Stimulated activated effector memory CD8-positive, alpha-beta T cell treated with anti-CD3 and anti-CD28 coated beads, Interleukin-12 subunit alpha, Interleukin-12 subunit beta, amount 100 ng/mL, for 72 hours (primary cell): ENCODE measurements at regions not wholly inside any gene's neighbourhood (a gene's known extent, or its start where the extent isn't known, plus 50 kb on each side); places are given as distances from the start of the nearest gene placed in this dataset.

Experiments
- ATAC-seq: fragments of 150-1000 bp; cut with Tn5 transposase; 2 replicates; pipeline ENCODE4 v1.10.0; 2021
- DNase-seq, 2 donors: peaks; one replicate each; pipeline ENCODE4 v3.0.0; 2021 to 2022; ENCODE audit warnings: low spot score in 2 of 2
- H3K27ac Mint-ChIP-seq: one replicate; pipeline ENCODE4 v1.8.0; 2022; ENCODE audit warnings: mild to moderate bottlenecking, mixed read lengths
- H3K36me3 Mint-ChIP-seq: one replicate; pipeline ENCODE4 v1.8.0; 2022; ENCODE audit warnings: mild to moderate bottlenecking, mixed read lengths
- H3K4me1 Mint-ChIP-seq: one replicate; pipeline ENCODE4 v1.8.0; 2022; ENCODE audit warnings: mixed read lengths
- H3K4me3 Mint-ChIP-seq: one replicate; pipeline ENCODE4 v1.8.0; 2022; ENCODE audit warnings: mild to moderate bottlenecking, mixed read lengths
- H3K9me3 Mint-ChIP-seq: one replicate; pipeline ENCODE4 v1.8.0; 2022; ENCODE audit warnings: mixed read lengths

DNA sequence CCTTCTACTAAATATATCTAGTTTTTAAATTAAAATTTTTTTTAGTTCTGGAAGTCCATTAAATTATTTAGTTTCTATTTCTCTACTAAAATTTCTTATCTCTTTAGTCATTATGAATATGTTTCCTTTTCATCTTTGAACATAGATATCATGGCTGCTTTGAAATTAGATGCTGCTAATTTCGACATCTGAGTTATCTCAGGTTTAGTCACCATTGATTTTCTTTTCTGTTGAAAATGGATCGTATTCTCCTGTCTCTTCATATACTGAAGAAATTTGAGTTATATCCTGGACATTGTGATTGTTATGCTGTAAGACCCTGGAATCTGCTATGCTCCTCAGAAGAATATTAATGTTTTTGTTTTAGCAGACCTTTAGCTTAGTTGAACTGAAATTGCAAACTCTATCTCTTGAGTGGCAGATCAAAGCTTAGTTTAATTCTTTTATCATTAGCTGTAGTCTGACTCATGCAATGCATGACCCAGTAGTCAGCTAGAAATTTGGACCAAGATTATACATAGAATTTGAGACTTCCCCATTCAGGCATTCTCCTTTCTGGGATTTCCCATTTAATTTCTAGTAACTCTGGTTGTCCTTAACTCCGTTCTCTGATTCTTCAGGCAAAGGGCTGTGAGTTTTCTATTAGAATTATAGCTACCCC lies 439.8 kb upstream of the IL12A start:
- no peaks in the 10 kb centered on the region for H3K4me1 Mint-ChIP-seq
- H3K4me3 Mint-ChIP-seq, result no peak overlapping the region
- no peak for ATAC-seq
- no peak overlapping the region for H3K27ac Mint-ChIP-seq
- H3K36me3 Mint-ChIP-seq, result no peaks in the 10 kb centered on the region
- H3K9me3 Mint-ChIP-seq, result peaks cover 6% of the 10 kb centered on the region
- DNase-seq, result no peak

DNA sequence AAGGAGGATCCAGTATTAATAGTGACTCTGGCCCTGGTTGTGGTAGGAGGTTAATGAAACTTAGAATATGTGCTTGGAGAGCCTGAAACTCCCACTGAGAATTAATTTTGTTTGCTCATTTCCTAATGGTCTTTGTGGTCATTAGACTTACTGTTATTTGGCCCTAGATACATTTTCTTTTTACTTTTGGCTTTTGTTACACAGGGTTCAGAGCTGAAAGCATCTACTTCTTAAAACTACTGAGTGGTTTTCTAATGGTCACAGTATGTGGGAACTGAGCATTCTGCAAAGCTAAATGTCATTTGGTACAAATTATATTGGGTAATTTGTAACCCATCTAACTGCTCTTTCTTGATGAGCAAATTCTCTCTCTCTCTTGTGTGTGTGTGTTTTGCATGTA lies 433.4 kb upstream of the IL12A start:
- no peak for ATAC-seq
- H3K36me3 Mint-ChIP-seq, result no peaks in the 10 kb centered on the region
- no peaks in the 10 kb centered on the region for H3K4me1 Mint-ChIP-seq
- no peak overlapping the region for H3K27ac Mint-ChIP-seq
- H3K4me3 Mint-ChIP-seq, result no peak overlapping the region
- no peak for DNase-seq
- H3K9me3 Mint-ChIP-seq, result peaks cover 6% of the 10 kb centered on the region

DNA sequence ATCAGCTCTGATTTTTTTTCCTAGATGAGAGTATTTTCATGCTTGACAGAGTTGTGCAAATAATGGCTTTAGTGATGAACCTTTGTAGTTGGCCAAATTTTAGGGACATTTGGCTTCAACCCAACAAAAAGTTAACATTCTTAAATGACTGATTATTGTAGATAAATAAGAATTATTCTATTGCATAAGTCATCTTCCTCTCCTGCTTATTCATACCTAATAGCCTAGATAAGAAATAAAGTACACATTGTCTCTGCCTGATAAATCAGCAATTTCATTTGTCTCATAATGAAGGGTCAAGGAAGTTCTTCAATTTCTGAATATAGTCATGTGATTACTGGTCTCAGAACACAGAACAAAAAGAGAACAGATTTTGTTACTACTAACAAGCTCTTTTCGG lies 428.9 kb upstream of the IL12A start:
- Mint-ChIP-seq H3K36me3 (no peaks in the 10 kb centered on the region), H3K4me1 (no peaks in the 10 kb centered on the region), H3K27ac (no peak overlapping the region), H3K9me3 (peaks cover 14% of the 10 kb centered on the region), H3K4me3 (no peak overlapping the region)
- ATAC-seq, result no peak
- DNase-seq, result no peak

DNA sequence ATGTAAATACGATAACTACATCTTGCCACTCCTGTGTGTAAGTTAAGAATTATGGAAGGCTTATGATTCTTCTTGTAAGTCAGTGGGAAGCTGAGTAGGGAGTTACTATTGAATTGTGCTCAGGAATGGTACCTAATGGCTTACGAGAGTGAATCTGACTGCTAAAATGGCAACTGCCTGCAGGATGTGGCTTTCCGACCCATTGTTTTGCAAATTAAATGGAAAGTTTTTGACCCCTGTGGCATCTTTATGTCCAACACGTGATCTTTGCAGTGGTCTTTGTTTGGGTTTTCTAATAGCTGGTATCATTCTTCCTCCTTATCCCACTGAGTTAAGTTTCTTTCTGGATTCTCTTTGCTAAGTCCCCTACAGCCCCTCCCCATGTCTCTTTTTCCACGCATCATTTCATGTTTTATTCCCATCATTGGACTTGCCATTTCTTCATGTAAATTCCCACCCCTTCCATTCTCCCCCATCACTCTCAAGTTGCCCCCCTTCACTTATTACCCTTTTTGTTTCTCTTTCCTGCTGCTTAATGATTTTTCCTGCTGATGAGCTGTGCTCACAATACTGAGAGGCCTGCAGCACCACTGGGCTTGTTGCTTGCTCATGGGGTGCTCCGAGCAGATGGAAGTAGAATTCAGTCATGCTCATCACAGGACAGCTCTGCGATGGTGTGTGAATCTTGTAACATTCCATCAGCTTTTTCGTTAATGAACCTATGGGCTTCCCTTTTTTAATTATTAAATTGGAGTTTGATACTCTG lies 428.2 kb upstream of the IL12A start:
- no peak for DNase-seq
- Mint-ChIP-seq H3K4me3 (no peak overlapping the region), H3K9me3 (peaks cover 15% of the 10 kb centered on the region), H3K36me3 (no peaks in the 10 kb centered on the region), H3K27ac (no peak overlapping the region), H3K4me1 (no peaks in the 10 kb centered on the region)
- ATAC-seq, result no peak

DNA sequence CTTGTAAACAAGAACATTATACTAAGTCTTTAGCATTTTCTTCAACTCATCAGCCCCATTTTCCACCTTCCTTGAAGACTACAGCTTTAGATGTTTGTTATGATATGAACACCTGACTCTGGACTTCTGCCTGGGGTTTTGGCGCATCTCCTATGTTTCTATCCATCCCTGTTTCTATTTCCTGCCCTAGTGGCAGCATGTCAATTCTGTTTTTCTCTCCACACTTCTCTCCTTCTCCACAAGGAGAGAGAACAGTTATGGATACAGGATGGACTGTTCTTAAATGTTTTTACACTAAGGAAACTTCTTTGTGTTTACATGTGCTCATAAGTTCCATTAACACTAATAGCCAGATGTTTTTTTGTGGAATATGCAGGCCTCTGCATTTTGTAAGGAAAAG lies 423.3 kb upstream of the IL12A start:
- Mint-ChIP-seq H3K4me3 (no peak overlapping the region), H3K27ac (no peak overlapping the region), H3K36me3 (no peaks in the 10 kb centered on the region), H3K4me1 (no peaks in the 10 kb centered on the region), H3K9me3 (peaks cover 14% of the 10 kb centered on the region)
- DNase-seq (no peak), ATAC-seq (no peak)

DNA sequence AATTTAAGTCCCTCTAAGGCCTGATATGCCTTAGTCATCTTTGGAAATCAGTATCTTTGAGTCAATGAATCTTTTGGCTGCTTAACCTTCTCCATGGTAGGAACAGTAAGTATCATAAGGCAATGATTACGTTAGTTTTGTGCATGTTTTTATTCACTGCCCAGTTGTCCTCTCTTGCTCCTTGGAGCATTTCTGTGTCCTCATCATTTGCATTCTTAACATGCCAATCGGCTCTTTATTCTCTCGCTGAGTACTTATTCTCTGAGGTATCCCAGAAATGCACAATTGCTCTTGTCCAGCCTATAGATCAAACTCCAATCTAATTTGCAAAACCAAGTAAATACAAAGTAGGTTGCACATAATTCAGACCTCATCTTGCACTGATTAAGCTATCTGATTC lies 405.0 kb upstream of the IL12A start:
- DNase-seq, result no peak
- Mint-ChIP-seq H3K27ac (no peak overlapping the region), H3K9me3 (no peaks in the 10 kb centered on the region), H3K4me3 (no peak overlapping the region), H3K36me3 (no peaks in the 10 kb centered on the region), H3K4me1 (no peaks in the 10 kb centered on the region)
- ATAC-seq, result no peak

DNA sequence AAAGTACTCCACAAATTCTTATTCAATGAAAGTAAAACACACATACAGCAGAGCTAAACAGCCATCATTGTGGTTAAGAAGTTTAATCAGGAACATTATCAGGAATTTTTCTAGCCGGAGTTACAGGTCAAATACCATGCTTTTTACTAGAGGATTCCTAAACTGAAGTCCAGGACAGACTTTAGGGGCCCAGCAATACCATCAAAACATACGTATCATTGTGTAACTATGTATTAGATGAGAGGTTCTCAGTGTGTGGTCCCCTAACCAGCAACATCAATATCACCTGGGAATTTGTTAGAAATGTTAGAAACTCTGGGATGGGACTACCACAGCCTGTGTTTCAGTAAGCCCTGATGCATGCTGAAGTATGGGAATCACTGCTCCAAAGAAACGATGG lies 404.2 kb upstream of the IL12A start:
- ATAC-seq, result no peak
- Mint-ChIP-seq H3K9me3 (no peaks in the 10 kb centered on the region), H3K4me3 (no peak overlapping the region), H3K36me3 (no peaks in the 10 kb centered on the region), H3K4me1 (no peaks in the 10 kb centered on the region), H3K27ac (no peak overlapping the region)
- DNase-seq, result no peak

DNA sequence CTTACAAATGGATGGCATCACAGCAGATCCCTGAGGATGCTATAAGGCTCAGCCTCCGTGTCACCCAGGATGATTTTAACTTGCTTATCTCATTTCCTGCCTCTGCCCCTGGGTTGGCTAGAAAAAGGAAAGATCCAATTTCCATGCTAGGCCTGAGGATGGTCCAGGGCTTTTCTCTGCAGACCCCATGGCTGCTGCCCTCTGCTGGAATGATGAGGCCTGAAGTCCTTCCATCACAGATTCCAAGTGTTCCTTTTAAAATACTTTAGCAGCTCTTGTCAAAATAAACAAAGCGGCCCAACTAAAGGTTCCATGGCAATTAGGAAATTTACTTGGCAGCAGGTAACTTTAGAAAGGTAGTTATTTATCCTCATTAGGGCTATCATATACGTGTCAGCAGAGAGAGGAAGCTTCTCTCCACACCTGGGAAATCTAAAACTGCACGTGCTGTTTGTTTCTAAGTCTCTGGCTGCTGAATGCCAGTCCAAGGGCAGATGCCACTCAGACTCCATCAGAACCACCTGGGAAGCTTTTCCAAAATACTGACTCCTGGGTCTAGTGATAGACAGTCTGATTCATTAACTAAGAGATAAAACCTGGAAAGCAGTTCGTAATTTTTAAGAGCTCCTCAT lies 401.9 kb upstream of the IL12A start:
- Mint-ChIP-seq H3K9me3 (peaks cover 3% of the 10 kb centered on the region), H3K4me3 (no peak overlapping the region), H3K27ac (no peak overlapping the region), H3K36me3 (no peaks in the 10 kb centered on the region), H3K4me1 (no peaks in the 10 kb centered on the region)
- ATAC-seq (no peak), DNase-seq (no peak)

DNA sequence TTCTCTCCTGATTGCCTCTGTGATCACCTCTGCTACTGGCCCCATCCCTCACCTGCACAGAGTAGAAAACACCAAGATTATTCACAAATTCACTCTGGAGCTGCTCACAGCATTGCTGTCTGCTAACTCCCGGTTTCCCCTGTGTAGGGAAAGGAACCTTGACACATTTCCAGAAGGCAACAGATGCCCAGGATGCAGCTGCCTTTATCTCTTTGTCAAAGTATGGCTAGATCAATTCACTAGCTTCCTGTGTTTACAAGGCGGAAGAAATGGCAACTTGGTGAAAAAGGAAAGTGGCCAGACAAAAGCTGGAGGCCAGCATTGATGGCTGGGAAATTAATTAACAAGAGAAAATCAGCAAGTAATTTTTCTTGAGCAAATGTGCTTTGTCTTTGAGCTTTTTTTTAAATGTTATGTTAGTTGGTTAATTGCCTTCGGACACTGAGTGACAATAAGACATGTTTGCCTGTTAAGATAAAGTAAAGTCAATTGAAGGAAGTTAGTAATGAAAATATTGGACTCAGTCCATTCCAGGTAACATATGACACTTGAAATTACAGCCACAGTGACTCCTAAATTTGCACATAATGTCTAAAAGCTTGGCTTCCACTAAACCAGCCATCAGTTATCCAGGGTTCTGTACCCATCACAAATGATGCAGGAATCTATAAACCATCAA lies 394.6 kb upstream of the IL12A start:
- ATAC-seq (no peak), DNase-seq (no peak)
- no peaks in the 10 kb centered on the region for H3K36me3 Mint-ChIP-seq
- no peak overlapping the region for H3K27ac Mint-ChIP-seq
- no peak overlapping the region for H3K4me3 Mint-ChIP-seq
- peaks cover 13% of the 10 kb centered on the region for H3K9me3 Mint-ChIP-seq
- no peaks in the 10 kb centered on the region for H3K4me1 Mint-ChIP-seq

DNA sequence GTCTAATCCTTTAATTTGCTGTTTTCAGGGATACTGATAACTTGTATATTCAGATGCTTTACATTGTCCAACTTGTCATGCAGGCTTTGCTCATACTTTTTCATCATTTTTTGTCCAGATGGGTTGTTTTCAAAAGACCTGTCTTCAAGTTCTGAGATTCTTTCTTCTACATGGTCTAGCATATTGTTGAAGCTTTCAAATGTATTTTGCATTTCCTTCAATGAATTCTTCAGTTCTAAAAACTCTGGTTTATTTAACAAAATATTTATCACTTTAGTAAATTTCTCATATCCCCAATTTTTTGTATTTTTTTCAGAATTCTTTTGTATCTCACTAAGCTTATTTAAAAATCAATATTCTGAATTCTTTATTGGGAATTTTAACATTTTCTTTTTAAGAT lies 388.3 kb upstream of the IL12A start:
- H3K4me3 Mint-ChIP-seq, result no peak overlapping the region
- no peaks in the 10 kb centered on the region for H3K4me1 Mint-ChIP-seq
- DNase-seq (no peak), ATAC-seq (no peak)
- H3K36me3 Mint-ChIP-seq, result no peaks in the 10 kb centered on the region
- H3K27ac Mint-ChIP-seq, result no peak overlapping the region
- H3K9me3 Mint-ChIP-seq, result peaks cover 18% of the 10 kb centered on the region

DNA sequence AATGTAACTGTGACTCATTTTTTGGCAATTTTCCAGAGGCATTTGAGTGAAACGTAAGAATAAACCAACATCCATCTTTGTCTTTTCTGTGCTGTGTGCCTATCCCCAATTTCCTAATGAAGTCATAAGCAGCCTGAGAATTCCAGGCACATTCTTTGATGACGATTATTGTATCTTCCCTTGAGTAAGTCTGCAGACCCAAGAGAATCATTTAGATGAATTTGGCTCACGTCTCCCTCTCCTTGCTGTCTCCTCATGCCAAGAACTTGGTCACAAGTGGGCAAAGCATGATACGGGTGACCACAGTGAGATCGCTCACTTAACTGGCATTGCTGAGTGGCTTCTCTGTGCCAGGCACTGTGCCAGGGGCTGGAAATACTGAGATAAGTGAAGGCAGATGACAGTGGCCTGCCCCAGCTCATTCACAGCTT lies 384.5 kb upstream of the IL12A start:
- no peak for ATAC-seq
- no peaks in the 10 kb centered on the region for H3K4me1 Mint-ChIP-seq
- DNase-seq, result no peak
- peaks cover 15% of the 10 kb centered on the region for H3K9me3 Mint-ChIP-seq
- H3K27ac Mint-ChIP-seq, result no peak overlapping the region
- H3K4me3 Mint-ChIP-seq, result no peak overlapping the region
- H3K36me3 Mint-ChIP-seq, result no peaks in the 10 kb centered on the region

DNA sequence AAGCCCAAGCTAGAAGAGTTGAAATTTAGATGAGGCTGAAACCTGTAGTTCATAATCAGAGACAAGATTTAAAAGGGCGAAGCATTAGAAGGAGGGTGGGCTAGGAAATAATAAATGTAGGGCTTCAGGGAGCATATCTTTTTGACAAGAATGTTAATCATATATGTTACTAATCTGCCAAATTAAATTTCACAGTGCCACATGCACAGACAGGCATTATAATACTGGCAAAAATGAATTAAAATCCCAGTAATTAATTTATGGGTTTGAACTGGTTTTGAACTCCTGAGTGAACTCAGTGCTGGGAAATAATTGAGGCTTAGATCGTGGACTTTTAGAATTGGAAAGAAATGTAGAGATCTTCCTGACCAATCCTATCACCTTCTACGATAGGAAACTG lies 383.5 kb upstream of the IL12A start:
- no peaks in the 10 kb centered on the region for H3K36me3 Mint-ChIP-seq
- ATAC-seq, result no peak
- no peak for DNase-seq
- H3K27ac Mint-ChIP-seq, result no peak overlapping the region
- no peak overlapping the region for H3K4me3 Mint-ChIP-seq
- peaks cover 6% of the 10 kb centered on the region for H3K9me3 Mint-ChIP-seq
- no peaks in the 10 kb centered on the region for H3K4me1 Mint-ChIP-seq

DNA sequence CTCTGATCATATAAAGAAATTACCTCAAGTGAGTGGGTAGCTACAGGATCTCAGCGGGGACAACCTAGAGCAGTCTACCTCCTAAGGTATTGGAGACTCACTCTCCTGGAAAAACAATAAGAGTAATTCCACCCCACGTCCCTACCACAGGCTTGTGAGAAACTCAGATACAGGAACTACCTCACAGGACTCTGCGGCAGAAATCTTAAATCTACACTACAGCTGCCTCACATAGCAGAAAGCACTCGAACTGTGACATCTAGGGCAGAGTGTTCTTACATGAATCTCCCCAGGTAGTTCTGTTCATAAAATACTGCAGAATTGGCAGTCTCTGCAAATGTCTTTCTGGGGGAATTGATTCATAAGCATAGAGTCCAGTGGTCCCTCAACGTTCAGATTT lies 382.9 kb upstream of the IL12A start:
- DNase-seq (no peak), ATAC-seq (no peak)
- no peak overlapping the region for H3K27ac Mint-ChIP-seq
- no peak overlapping the region for H3K4me3 Mint-ChIP-seq
- H3K4me1 Mint-ChIP-seq, result no peaks in the 10 kb centered on the region
- H3K36me3 Mint-ChIP-seq, result no peaks in the 10 kb centered on the region
- peaks cover 2% of the 10 kb centered on the region for H3K9me3 Mint-ChIP-seq

DNA sequence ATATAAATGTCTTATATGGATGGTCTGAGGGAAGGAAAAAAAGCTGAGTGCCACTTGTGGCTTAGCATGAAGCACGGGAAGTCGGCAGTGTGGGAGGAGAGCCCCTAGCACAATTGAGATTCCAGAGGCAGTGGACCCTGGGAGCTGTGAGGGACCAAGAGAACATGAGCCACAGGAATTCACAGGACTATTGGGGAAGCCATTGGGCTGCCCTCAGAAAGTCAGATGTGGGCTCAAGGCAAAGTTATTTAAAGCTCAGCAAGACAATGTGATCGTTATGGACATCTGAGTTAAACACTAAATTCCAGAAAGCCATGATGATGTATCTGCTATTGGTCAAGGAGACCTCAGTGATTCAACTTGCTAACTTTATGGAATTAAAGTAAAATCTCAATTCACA lies 380.8 kb upstream of the IL12A start:
- Mint-ChIP-seq H3K27ac (no peak overlapping the region), H3K4me3 (no peak overlapping the region), H3K4me1 (no peaks in the 10 kb centered on the region), H3K9me3 (no peaks in the 10 kb centered on the region), H3K36me3 (no peaks in the 10 kb centered on the region)
- ATAC-seq, result no peak
- DNase-seq, result no peak

DNA sequence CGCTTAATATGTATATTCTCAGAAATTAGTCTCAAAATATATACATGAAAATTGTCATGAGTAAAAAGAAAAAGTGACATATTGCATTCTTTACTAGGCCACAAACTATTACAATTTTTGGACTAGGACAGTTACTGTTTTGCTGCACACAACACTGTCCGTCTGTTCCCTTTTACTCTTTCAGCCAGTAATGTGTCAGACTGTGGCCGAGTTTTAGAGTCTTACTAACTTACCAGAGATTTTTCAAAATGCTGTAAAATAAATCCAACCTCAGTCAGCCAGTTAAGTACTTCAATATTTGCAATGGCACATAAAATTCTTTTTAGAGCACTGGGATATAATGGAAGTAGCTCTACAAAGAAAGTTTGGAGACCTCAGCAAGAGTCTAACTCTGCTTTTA lies 380.3 kb upstream of the IL12A start:
- no peak overlapping the region for H3K27ac Mint-ChIP-seq
- DNase-seq (no peak), ATAC-seq (no peak)
- H3K9me3 Mint-ChIP-seq, result no peaks in the 10 kb centered on the region
- no peak overlapping the region for H3K4me3 Mint-ChIP-seq
- no peaks in the 10 kb centered on the region for H3K4me1 Mint-ChIP-seq
- H3K36me3 Mint-ChIP-seq, result no peaks in the 10 kb centered on the region

DNA sequence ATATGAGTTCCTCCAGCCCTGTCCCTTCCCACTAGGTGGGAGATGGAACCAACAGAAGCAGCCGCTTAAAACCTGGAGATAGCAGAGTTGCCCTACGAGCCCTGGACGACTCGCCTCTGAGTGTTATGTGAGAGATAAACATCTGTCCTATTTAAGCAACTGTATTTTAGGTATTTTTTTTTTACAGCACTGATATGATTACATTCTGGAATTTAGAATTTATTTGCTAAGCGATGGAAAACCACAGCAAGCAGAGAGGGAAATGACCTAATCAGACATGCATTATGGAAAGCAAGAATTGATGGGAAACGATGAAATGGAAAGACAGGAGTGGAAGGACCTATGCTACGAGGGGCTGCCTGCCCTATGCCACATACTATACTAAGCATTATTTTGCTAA lies 379.0 kb upstream of the IL12A start:
- DNase-seq (no peak), ATAC-seq (no peak)
- H3K27ac Mint-ChIP-seq, result no peak overlapping the region
- H3K36me3 Mint-ChIP-seq, result no peaks in the 10 kb centered on the region
- no peaks in the 10 kb centered on the region for H3K9me3 Mint-ChIP-seq
- no peaks in the 10 kb centered on the region for H3K4me1 Mint-ChIP-seq
- no peak overlapping the region for H3K4me3 Mint-ChIP-seq
